HG03457 (cell line): ENCODE measurements at regions not wholly inside any gene's neighbourhood (a gene's known extent, or its start where the extent isn't known, plus 50 kb on each side); places are given as distances from the start of the nearest gene placed in this dataset.
"Not testable (repeated sequence)": the region's sequence is repeated elsewhere in the genome, so short reads cannot be mapped to it uniquely, and the experiment has no call there.

Experiments
- ATAC-seq: cut with Tn5 transposase; IDR thresholded peaks from one replicate; pipeline ENCODE4 v1.9.1; 2021; ENCODE audit warnings: moderate number of reproducible peaks; ENCODE audit not compliant: unreplicated experiment

DNA sequence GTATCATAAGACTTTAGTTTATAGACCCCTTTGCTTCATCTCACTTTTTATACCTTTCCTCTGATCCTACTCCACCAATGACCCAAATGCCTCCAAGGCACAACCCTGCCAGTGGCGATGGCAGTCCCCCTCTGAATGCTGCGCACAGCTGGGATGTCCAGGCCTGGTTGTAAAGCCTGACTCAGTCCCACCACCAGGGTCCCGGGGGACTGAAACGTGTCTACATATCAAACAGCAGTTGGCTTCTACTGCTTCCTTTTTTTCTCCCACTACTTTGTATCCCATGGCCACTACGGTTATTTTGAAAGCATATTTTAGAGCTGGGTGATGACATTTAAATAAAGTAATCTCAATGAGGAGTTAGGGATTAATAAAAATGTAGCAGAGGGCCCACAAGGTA lies 329.8 kb upstream of the PSMD7 start:
- ATAC-seq = no peak

- no peak for ATAC-seq
Observed at GRCh38 chr16:73965591-73965990, 331.0 kb upstream of the PSMD7 start.

DNA sequence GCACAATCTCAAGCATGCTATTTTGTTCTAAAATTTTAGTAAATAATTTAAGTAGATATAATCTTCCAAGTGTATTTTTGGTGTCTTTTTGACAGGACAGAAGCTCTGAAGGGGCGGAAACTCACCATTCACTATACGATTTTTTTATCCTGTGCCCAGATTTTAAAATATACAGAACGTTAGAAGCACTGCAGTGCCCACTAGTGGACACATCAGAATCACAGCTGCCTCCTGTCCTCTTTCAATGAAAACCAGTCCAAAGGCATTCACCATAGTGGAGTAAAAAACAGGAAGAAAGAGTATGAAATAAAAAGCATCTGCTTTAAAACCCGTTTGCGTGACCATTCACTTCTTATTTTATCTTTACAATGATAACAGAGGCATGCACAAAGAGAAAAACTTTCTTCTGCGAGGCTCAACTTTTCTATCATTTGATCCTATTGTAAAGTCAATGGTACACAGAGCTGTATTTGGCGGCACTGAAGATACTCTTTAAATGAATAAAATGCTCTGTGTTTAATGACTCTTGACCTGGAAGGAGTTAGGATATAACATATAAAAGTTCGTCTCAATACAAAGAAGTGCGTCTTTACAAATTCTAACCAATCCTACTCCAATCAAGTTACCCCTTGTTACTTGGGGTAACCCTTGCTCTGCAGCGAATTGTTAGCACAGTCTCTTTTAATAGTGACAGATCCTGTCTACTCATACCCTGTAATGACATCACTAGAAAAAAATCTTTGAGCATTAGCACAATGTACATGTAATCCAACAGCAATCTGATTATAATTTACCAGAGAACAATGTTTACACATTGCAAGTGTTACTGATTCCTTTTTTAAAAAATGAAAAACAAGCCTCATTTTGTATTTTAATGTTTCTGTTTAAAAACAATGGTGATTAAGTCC lies 339.8 kb upstream of the PSMD7 start:
- no peak for ATAC-seq

DNA sequence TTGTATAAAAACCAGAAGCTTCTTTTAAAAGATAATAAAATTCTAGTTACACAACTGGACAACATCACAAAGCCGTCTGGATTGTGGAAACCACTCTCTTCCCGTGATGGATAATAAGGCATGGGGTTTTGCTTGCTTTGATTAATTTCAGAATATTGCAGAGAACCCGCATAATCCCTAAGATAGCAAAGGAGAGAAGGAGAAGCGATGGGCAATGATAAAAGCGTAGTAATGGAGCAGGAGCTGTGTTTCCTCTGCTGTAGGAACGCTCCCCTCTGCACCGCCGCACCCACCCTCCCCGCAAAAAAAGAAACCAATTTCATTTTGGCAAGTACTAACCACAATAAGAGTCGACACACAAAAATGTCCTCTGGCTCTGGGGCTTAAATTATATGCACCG lies 340.9 kb upstream of the PSMD7 start:
- ATAC-seq = no peak

DNA sequence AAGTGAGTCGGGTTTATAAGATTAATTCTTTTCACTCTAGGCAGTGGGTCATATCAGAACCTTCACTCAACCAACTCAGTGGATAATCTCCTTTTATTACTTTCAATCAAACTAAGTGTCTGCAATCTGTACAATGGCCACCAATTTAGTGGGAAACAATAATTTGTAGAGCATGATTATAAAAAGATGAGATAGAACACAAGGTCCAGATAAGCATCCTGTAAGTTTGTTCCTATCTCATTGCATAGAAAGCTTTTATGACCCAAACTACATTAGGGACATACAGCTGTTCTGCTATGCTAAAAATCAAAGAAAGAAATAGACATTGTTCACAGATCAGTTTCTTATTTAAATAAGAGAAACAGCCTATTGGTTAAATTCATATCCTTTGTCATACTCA lies 341.4 kb upstream of the PSMD7 start:
- ATAC-seq = no peak

DNA sequence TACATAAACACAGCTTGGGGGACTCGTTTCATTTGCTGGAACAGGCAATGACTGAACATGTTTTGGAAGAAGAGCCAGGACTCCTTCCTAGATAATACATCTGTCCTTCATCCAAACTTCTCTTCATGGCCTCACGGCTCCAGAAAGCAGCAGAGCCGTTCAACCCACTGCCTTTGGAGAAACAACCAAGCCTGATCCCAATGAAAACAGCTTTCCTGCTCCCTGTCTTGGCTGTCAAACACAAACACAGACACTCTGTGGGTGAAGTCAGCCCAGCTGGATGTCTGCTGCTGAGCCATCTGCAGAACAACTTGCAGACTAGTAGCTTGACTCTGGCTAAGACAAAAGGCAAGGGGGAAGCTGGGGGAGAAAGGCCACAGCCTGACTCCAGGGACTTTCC lies 345.1 kb upstream of the PSMD7 start:
- no peak for ATAC-seq

GRCh38 chr16:73949574-73950320 lies 346.9 kb upstream of the PSMD7 start:
- ATAC-seq = no peak

- no peak for ATAC-seq
Observed at GRCh38 chr16:73945631-73946030, 351.0 kb upstream of the PSMD7 start.

- ATAC-seq = not testable (repeated sequence)
Observed at GRCh38 chr16:73943184-73943583, 353.4 kb upstream of the PSMD7 start.

- not testable (repeated sequence) for ATAC-seq
Observed at GRCh38 chr16:73940786-73941185, 355.8 kb upstream of the PSMD7 start.

- no peak for ATAC-seq
Observed at GRCh38 chr16:73923951-73924350, 372.7 kb upstream of the PSMD7 start.

DNA sequence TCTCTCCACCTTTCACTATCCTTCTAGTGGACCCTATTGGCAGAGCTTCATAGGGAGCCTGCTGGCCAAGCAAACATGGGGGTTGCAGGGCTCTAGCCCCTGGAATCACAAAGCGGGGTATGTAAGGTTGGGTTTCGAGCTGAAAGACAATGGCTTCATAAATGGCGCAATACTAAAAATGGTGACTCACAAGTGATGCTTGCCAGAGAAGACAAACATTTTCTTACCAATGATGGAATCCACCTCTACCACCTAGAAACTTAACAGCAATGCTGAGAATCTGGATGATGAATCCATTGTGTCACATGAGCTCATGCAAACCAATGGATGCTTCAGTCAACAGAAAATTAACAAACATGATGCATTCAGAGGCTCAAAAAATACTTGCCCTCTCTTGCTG lies 375.3 kb upstream of the PSMD7 start:
- no peak for ATAC-seq

DNA sequence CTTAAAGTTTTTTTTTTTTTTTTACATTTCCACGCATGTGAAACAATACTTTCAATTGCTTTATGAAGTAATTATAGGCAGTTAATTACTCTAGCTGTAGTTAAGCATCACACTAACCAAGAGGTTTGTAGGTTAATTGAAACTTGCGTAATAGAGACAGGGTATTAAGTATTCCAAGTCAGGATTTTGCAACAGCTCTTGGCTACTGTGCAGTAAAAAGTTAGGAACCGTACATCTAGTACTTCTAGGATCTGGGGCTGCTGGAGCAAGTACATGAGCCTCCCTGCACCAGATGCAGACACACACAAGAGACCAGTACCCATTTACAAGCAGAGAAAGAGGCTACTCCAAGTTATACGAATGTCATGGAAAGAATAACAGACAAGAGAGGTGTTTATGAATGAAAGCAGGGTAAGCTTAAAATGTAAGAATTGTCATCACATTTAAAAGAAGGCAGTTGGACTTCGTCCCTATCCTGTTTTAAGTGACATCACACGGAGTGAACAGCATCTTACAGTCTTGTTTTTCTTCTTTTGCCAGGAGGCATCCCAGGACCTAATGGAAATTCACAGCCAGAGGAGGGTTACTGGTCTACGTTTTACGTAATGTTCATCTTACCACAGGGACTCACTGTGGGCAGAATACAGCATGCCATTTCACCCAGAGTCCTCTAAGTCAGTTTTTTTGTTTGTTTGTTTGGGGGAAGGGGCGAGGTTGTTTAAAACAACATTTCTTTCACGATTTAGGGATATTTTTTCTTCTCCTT lies 379.6 kb upstream of the PSMD7 start:
- ATAC-seq = no peak

DNA sequence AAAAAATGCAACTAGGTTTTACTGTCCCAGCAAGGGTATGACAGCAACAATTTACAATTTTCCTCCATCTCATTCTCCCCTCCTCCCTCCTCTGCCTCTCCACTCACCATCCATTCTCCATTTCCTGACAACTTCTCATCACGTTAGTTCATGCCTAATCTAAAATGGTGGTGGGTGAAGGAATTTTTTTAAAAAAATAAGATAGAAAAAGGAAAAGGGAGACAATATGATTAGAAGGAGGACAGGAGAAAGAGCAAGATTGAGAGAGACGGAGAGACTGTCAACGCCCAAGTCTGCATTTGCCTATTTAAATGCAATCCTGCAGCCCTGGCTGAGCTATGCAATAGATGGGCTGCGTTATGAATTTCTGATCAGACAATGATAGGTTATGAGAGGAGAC lies 380.7 kb upstream of the PSMD7 start:
- ATAC-seq = no peak

- no peak for ATAC-seq
Observed at GRCh38 chr16:73915140-73915539, 381.5 kb upstream of the PSMD7 start.

GRCh38 chr16:73912850-73913249 lies 383.8 kb upstream of the PSMD7 start:
- ATAC-seq = no peak

DNA sequence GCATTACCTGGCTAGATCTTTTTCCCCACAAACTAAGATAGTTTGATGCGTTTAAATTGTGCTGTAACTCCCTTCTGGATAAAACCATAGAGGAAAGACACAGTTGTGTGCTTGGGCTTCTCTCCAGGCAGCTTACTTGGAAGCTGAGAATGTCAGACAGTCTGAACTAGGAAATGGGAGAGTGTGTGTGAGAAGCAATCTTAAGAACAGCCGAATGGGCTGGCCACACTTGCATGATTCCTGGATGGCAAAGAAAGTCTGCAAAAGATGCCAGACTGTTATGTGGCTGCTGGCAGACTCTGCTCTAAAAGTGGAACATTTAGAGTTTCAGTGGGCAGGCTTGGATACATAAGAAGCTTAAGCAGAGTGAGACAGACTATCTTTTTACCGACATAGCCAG lies 384.3 kb upstream of the PSMD7 start:
- ATAC-seq = no peak

DNA sequence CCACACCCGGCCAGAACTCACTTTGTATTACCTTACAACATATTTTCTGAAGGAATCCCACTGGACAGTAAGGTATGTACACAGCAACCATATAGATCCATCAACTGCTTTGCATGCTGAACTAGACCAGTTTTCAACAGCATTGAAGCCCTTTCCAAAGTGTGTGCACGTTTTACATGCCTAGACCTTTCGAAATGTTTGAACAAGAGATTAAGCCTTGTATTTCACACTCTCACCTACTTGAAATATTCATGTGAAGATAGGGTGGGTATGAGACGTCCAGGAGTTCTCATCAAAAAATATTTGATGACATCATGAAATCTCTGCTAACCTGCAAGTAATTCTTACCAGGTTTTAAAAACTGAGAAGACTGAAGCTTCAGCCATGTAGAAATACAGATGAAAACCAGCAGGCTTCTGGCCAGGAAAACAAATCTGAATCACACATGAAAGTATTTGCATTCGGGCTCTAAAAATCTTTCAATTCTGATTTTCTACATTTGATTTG lies 387.0 kb upstream of the PSMD7 start:
- no peak for ATAC-seq

DNA sequence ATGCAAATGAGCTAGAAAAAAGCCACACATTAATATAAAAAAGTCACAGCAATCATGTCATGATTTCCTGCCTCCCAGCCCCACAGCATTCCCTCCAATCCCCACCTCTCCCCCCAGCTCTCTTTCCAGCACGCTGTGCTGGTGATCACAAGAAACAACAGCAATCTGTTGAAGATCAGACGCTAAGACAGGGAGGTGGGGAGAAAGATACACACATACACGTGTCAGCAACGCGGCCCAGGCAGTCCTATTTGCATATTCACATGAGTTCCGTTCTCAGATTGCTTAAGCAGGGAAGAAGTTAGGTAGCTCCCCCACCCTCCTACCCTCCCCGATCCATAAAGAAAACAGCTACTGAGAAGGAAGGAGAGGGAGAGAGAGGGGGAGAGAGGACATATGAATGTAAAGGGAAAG lies 405.5 kb upstream of the PSMD7 start:
- ATAC-seq = no peak

DNA sequence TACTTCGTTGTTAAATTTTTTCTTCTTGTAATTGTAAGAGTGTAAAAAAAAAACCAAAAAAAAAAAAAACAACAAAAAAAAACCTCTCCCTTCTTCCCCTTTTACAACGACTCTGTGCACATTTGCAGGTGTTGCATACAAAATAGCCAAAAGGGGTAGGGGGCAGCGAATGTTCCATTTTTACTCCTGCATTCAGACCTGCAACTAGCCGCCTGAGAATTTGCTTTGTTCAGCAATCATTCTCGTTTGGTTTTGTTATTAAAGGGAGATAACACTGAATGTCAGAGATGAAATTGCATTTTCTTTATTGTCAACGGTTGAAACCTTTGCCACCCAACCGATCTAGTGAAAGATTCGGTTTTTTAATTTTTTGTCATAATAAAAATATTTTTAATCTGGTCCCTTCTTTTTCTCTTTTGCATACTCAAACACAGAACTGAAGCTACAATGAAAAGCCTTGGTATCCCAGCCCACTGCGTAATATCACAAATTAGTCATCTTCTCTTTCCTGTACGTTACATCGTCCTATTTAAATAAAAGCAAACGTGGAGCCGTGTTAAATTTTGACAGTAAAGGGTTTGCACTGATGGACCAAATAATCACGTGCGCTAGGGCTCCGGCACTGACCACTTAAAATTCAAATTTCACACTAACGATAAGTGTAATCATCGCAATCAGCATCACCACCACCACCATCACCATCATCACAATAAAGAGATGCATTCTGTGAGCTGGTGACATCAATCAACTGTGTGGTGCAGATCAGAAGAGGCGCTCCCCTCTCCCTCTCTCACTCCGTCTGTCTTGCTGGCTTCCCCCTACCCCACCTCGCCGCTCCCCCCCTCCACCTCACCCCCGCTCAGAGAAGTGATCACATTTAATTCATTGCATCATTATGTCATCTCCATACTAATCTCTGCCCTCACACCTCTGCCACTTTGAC lies 406.2 kb upstream of the PSMD7 start:
- ATAC-seq = no peak
